Fibroblast of skin of back (primary cell): ENCODE measurements at regions not wholly inside any gene's neighbourhood (a gene's known extent, or its start where the extent isn't known, plus 50 kb on each side); places are given as distances from the start of the nearest gene placed in this dataset.

ENCODE experiments used
- DNase-seq: peaks from one replicate; pipeline ENCODE4 v3.0.0-alpha.2; 2013

- no peak for DNase-seq
These were observed 232.7 kb downstream of the MAF start for GRCh38 chr16:79367822-79368221.

GRCh38 chr16:79366635-79367034, 233.9 kb downstream of the MAF start:
- DNase-seq: no peak

- no peak for DNase-seq
These were observed 234.8 kb downstream of the MAF start for GRCh38 chr16:79365702-79366101.

GRCh38 chr16:79363484-79363883, 237.1 kb downstream of the MAF start:
- DNase-seq: no peak

GRCh38 chr16:79363035-79363434, 237.5 kb downstream of the MAF start:
- no peak for DNase-seq

- no peak for DNase-seq
These were observed 238.1 kb downstream of the MAF start for GRCh38 chr16:79362300-79362970.

GRCh38 chr16:79361132-79361751, 239.3 kb downstream of the MAF start:
- DNase-seq: no peak

GRCh38 chr16:79360267-79360666, 240.3 kb downstream of the MAF start:
- DNase-seq: no peak

GRCh38 chr16:79359082-79359481, 241.5 kb downstream of the MAF start:
- no peak for DNase-seq

GRCh38 chr16:79358188-79358587, 242.3 kb downstream of the MAF start:
- no peak for DNase-seq

- DNase-seq: no peak
These were observed 244.8 kb downstream of the MAF start for GRCh38 chr16:79355600-79356358.

- no peak for DNase-seq
These were observed 248.6 kb downstream of the MAF start for GRCh38 chr16:79351927-79352326.

- no peak for DNase-seq
These were observed 250.7 kb downstream of the MAF start for GRCh38 chr16:79349803-79350202.

GRCh38 chr16:79348521-79349306, 251.8 kb downstream of the MAF start:
- DNase-seq: no peak

- no peak for DNase-seq
These were observed 253.3 kb downstream of the MAF start for GRCh38 chr16:79347277-79347676.

- DNase-seq: no peak
These were observed 260.7 kb downstream of the MAF start for GRCh38 chr16:79339863-79340262.

GRCh38 chr16:79337906-79338305, 262.6 kb downstream of the MAF start:
- DNase-seq: no peak

- no peak for DNase-seq
These were observed 263.9 kb downstream of the MAF start for GRCh38 chr16:79336437-79337229.

GRCh38 chr16:79334127-79334526, 266.4 kb downstream of the MAF start:
- no peak for DNase-seq

GRCh38 chr16:79331066-79331465, 269.5 kb downstream of the MAF start:
- no peak for DNase-seq

GRCh38 chr16:79329967-79330366, 270.6 kb downstream of the MAF start:
- DNase-seq: no peak

GRCh38 chr16:79329166-79329521, 271.4 kb downstream of the MAF start:
- DNase-seq: no peak
